Left lung (tissue), 4 donors: ENCODE measurements at regions not wholly inside any gene's neighbourhood (a gene's known extent, or its start where the extent isn't known, plus 50 kb on each side); places are given as distances from the start of the nearest gene placed in this dataset.
A peak's percentile ranks its signal among the peaks of the same experiment; 100 is the strongest.
"Not testable (repeated sequence)": the region's sequence is repeated elsewhere in the genome, so short reads cannot be mapped to it uniquely, and the experiment has no call there.

Experiments
- ATAC-seq: fragments of 200-7000 bp; cut with Tn5 transposase; one replicate; pipeline ENCODE4 v1.9.1; 2020; ENCODE audit warnings: moderate library complexity
- DNase-seq, 4 donors: peaks; one replicate each; pipeline ENCODE4 v3.0.0-alpha.2; 2013 to 2020
- H3K27ac ChIP-seq, 2 donors: fragments of 200-600 bp; sonication (generic) in 1 of 2; one replicate each; pipeline versions ENCODE4 v1.5.0 to v1.8.0; 2020 to 2021
- H3K27me3 ChIP-seq, 2 donors: fragments of 200-600 bp; sonication (generic) in 1 of 2; one replicate each; pipeline versions ENCODE4 v1.5.0 to v1.8.0; 2020 to 2021
- H3K36me3 ChIP-seq, 2 donors: fragments of 200-600 bp; sonication (generic) in 1 of 2; one replicate each; pipeline versions ENCODE4 v1.5.0 to v1.8.0; 2020 to 2021
- H3K4me1 ChIP-seq, 2 donors: fragments of 200-600 bp; one replicate each; pipeline ENCODE4 v1.8.0; 2021
- H3K4me3 ChIP-seq, 2 donors: fragments of 200-600 bp; sonication (generic) in 1 of 2; one replicate each; pipeline versions ENCODE4 v1.5.0 to v1.8.0; 2020 to 2021; ENCODE audit warnings: mild to moderate bottlenecking in 1 of 2
- H3K9me3 ChIP-seq, 2 donors: fragments of 200-600 bp; sonication (generic) in 1 of 2; one replicate each; pipeline versions ENCODE4 v1.5.0 to v1.8.0; 2020 to 2021
- intact Hi-C, 2 donors: fragments of 100-400 bp; cut with DNase I; formaldehyde crosslinking; loops; one replicate each; pipeline versions ENCODE4 v1.11.2 to v1.14.2; 2022
- TF ChIP-seq, protein P1 (sequence below), 2 donors: fragments of 200-600 bp; sonication (generic) in 1 of 2; IDR thresholded peaks; one replicate each; pipeline versions ENCODE4 v1.5.0 to v1.8.0; 2021; ENCODE audit warnings: antibody characterized with exemption in 2 of 2
- donor health status: DM: no; HTN: yes; CAD: no.
- donor health status: DM: no; HTN: no; CAD: no.

- intact Hi-C loops: no loop called here
- H3K4me3 ChIP-seq: no peak overlapping the region
- no peak overlapping the region for H3K27ac ChIP-seq
- ATAC-seq (no peak), DNase-seq (no peak)
- no peaks in the 10 kb centered on the region for H3K27me3 ChIP-seq
- H3K36me3 ChIP-seq: no peaks in the 10 kb centered on the region
- no peaks in the 10 kb centered on the region for H3K9me3 ChIP-seq
- H3K4me1 ChIP-seq: no peaks in the 10 kb centered on the region
- TF ChIP-seq, protein P1, sequence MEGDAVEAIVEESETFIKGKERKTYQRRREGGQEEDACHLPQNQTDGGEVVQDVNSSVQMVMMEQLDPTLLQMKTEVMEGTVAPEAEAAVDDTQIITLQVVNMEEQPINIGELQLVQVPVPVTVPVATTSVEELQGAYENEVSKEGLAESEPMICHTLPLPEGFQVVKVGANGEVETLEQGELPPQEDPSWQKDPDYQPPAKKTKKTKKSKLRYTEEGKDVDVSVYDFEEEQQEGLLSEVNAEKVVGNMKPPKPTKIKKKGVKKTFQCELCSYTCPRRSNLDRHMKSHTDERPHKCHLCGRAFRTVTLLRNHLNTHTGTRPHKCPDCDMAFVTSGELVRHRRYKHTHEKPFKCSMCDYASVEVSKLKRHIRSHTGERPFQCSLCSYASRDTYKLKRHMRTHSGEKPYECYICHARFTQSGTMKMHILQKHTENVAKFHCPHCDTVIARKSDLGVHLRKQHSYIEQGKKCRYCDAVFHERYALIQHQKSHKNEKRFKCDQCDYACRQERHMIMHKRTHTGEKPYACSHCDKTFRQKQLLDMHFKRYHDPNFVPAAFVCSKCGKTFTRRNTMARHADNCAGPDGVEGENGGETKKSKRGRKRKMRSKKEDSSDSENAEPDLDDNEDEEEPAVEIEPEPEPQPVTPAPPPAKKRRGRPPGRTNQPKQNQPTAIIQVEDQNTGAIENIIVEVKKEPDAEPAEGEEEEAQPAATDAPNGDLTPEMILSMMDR (IDR thresholded peaks at IDR 0.05): no peak
These were observed 279.1 kb downstream of the MYCN start for GRCh38 chr2:16219292-16219975.

- DNase-seq (peak in 1 of 4 donors; percentile 21), ATAC-seq (peak; percentile 61)
- H3K27ac ChIP-seq: no peak overlapping the region
- H3K27me3 ChIP-seq: no peaks in the 10 kb centered on the region
- H3K9me3 ChIP-seq: no peaks in the 10 kb centered on the region
- no peaks in the 10 kb centered on the region for H3K36me3 ChIP-seq
- TF ChIP-seq, protein P1 (IDR thresholded peaks at IDR 0.05): peak in 1 of 2 donors; percentile 23
- no peaks in the 10 kb centered on the region for H3K4me1 ChIP-seq
- no peak overlapping the region for H3K4me3 ChIP-seq
- intact Hi-C loops: no loop called here
These were observed 278.3 kb downstream of the MYCN start for GRCh38 chr2:16218625-16219024.

DNA sequence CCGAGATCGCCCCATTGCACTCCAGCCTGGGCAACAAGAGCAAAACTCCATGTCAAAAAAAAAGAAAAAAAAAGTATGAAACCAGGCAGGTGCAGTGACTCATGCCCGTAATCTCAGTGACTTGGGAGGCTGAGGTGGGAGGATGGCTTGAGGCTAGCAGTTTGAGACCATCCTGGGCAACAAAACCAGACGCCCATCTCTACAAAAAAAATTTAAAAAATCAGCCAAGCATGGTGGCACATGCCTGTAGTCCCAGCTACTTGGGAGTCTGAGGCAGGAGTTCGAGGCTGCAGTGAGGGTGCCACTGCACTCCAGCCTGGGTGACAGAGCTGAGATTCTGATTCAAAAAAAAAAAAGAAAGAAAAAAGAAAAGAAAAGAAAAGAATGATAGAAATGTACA, 277.8 kb downstream of the MYCN start:
- ATAC-seq: no peak
- TF ChIP-seq, protein P1 (IDR thresholded peaks at IDR 0.05): no peak
- no peaks in the 10 kb centered on the region for H3K36me3 ChIP-seq
- H3K4me3 ChIP-seq: no peak overlapping the region
- DNase-seq: no peak
- H3K4me1 ChIP-seq: no peaks in the 10 kb centered on the region
- H3K27ac ChIP-seq: no peak overlapping the region
- no peaks in the 10 kb centered on the region for H3K9me3 ChIP-seq
- H3K27me3 ChIP-seq: no peaks in the 10 kb centered on the region
- intact Hi-C loops: no loop called here

DNA sequence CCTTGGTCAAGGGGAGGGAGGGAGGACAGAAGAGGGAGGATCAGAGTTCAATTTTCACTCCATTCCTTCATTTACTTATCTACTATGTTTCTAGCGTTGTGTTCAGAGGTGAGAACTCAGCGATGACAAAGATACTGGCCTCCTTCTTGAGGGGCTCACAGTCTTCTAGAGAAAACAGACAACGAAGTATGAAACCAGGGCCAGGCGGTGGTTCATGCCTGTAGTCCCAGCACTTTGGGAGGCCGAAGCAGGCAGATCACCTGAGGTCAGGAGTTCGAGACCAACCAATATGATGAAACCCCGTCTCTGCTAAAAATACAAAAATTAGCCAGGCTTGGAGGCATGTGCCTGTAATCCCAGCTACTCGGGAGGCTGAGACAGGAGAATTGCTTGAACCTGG, 277.4 kb downstream of the MYCN start:
- DNase-seq, H3K9me3 ChIP-seq, H3K27ac ChIP-seq, H3K4me3 ChIP-seq, H3K4me1 ChIP-seq, ATAC-seq, H3K27me3 ChIP-seq, intact Hi-C loops, H3K36me3 ChIP-seq: not testable (repeated sequence)

DNA sequence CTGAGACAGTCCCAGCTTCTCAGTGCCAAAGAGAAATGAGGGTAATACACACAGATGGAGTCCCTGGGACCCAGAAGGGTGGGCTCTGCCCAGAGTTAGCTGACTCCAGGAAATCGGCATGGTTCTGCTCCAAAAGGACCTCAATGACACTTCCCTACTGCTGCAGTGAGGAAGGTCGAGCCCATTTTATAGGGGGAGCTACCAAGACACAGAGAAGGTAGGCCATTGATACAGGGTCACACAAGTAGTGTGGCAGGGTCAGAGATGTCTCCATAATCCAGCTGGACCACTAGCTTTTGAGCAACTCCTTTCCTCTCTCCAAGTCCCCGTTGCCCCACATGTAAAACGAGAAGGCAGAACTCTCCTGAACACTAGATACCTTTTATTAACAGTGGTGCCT, 276.9 kb downstream of the MYCN start:
- intact Hi-C loops: no loop called here
- TF ChIP-seq, protein P1 (IDR thresholded peaks at IDR 0.05): no peak

DNA sequence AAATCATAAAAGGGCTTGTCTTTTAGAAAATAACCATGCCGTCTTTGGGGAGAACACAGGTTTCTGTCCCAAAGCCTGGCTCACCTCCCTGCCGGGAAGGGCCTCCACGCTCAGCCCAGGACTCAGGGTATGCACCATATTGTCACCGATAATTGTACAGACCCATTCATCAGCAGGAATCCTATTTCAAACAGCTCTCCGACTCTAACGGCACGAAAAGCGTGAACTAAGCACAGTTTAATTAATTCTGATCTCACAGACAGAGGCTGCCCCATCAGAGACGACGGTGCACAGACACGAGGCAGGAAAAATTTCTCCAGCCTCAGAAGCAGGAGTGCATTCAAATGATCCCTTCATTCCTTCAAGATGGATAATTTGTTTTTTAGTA, 276.2 kb downstream of the MYCN start:
- ATAC-seq (no peak), DNase-seq (no peak)
- no peaks in the 10 kb centered on the region for H3K27me3 ChIP-seq
- TF ChIP-seq, protein P1 (IDR thresholded peaks at IDR 0.05): no peak
- no peaks in the 10 kb centered on the region for H3K9me3 ChIP-seq
- H3K36me3 ChIP-seq: no peaks in the 10 kb centered on the region
- H3K4me3 ChIP-seq: no peak overlapping the region
- H3K27ac ChIP-seq: no peak overlapping the region
- intact Hi-C loops: no loop called here
- no peaks in the 10 kb centered on the region for H3K4me1 ChIP-seq

More for the DNA sequence above, 276.9 kb downstream of the MYCN start:
- ATAC-seq (no peak), DNase-seq (no peak)
- Histone ChIP-seq H3K4me3 (no peak overlapping the region), H3K27ac (no peak overlapping the region), H3K4me1 (no peaks in the 10 kb centered on the region), H3K27me3 (no peaks in the 10 kb centered on the region), H3K9me3 (no peaks in the 10 kb centered on the region), H3K36me3 (no peaks in the 10 kb centered on the region)
